Spleen (tissue), 11 donors: ENCODE measurements at regions not wholly inside any gene's neighbourhood (a gene's known extent, or its start where the extent isn't known, plus 50 kb on each side); places are given as distances from the start of the nearest gene placed in this dataset.

Experiments
- DNase-seq: peaks from one replicate; pipeline ENCODE4 v3.0.0-alpha.2; 2020
- H3K27ac ChIP-seq, 8 donors: fragments of 200-600 bp; sonication (generic) in 7 of 8; 1 replicate in 4 of 8; 2 replicates in 4 of 8; pipeline versions ENCODE4 v1.5.0 to v1.8.0; 2016 to 2021; ENCODE audit warnings: inconsistent platforms in 4 of 8, mild to moderate bottlenecking in 4 of 8, moderate library complexity in 1 of 8
- H3K27me3 ChIP-seq, 7 donors: fragments of 200-600 bp; sonication (generic) in 6 of 7; replicated peaks in 1 of 7; 1 replicate in 4 of 7; 2 replicates in 3 of 7; pipeline versions ENCODE4 v1.5.0 to v1.8.0; 2016 to 2021; ENCODE audit warnings: inconsistent platforms in 3 of 7, mild to moderate bottlenecking in 1 of 7
- H3K36me3 ChIP-seq, 6 donors: fragments of 200-600 bp; sonication (generic) in 5 of 6; 1 replicate in 4 of 6; 2 replicates in 2 of 6; pipeline versions ENCODE4 v1.5.0 to v1.8.0; 2016 to 2021; ENCODE audit warnings: inconsistent platforms in 2 of 6
- H3K4me1 ChIP-seq, 6 donors: fragments of 200-600 bp; sonication (generic) in 5 of 6; 1 replicate in 3 of 6; 2 replicates in 3 of 6; pipeline versions ENCODE4 v1.5.0 to v1.8.0; 2016 to 2021; ENCODE audit warnings: inconsistent platforms in 3 of 6
- H3K4me3 ChIP-seq, 8 donors: fragments of 200-600 bp; sonication (generic) in 7 of 8; 1 replicate in 4 of 8; 2 replicates in 4 of 8; pipeline versions ENCODE4 v1.5.0 to v1.8.0; 2016 to 2021; ENCODE audit warnings: inconsistent platforms in 4 of 8, mild to moderate bottlenecking in 4 of 8, moderate library complexity in 2 of 8
- H3K9me3 ChIP-seq, 8 donors: fragments of 200-600 bp; sonication (generic) in 7 of 8; 1 replicate in 4 of 8; 2 replicates in 4 of 8; pipeline versions ENCODE4 v1.5.0 to v1.8.0; 2016 to 2021; ENCODE audit warnings: inconsistent platforms in 4 of 8
- POLR2A ChIP-seq, 3 donors: fragments of 450-650 bp; IDR thresholded peaks; one replicate each; pipeline ENCODE4 v1.5.1; 2017; ENCODE audit warnings: antibody characterized with exemption in 3 of 3, mild to moderate bottlenecking in 1 of 3
- POLR2AphosphoS5 ChIP-seq, 3 donors: sonication (generic); formaldehyde crosslinking; IDR thresholded peaks; one replicate each; pipeline ENCODE4 v1.5.1; 2017; ENCODE audit warnings: antibody characterized with exemption in 3 of 3
- WGBS, 5 donors: extraction: QIAGEN DNeasy Blood & Tissue Kit in 3 of 5; methylation state at CpG; one replicate each; pipeline versions ENCODE4 v1.1.5 to v1.1.7; 2013 to 2018; 5-methylcytosine and 5-hydroxymethylcytosine counted together
- intact Hi-C: fragments of 100-400 bp; cut with DNase I; formaldehyde crosslinking; loops from one replicate; pipeline ENCODE4 v1.15.0; 2023; ENCODE audit warnings: low total_unique reads
- TF ChIP-seq, protein P1 (sequence below), 11 experiments: fragments of 200-600 bp in 7 of 11; fragments of 450-650 bp in 4 of 11; sonication (generic) in 4 of 11; IDR thresholded peaks in 8 of 11; conservative IDR thresholded peaks in 3 of 11; 1 replicate in 7 of 11; 2 replicates in 4 of 11; pipeline versions ENCODE4 v1.4.0 to v1.8.0; 2016 to 2021; ENCODE audit warnings: antibody characterized with exemption in 11 of 11, inconsistent platforms in 4 of 11, mild to moderate bottlenecking in 1 of 11
- donor health status: healthy with polysubstance abuse.
- donor health status: DM: no; HTN: no; CAD: no; lungs with moderate emphysema.
- donor health status: DM: no; HTN: no; CAD: no.
- donor health status: Bipolar disorder and iron deficiency.
- donor health status: healthy.
- donor health status: DM: no; HTN: no; CAD: no.
- donor health status: DM: yes; HTN: yes; CAD: no.

DNA sequence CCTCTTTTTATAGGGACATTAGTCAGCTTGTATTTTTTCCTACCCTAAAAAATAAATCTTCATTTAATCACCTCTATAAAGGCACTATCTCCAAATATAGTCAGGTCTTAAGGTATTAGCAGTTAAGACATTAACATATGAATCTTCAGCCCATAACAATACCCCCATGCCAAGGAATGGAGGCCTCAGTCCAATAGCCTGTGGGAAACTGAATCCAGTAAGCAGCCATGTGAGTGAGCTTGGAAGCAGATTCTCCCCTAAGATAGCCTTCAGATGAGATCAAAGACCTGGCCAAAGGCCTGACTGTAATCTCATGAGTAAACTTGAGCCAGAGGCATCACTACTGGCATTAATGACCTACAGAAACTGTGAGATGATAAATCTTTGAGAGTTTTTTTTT, 232.1 kb upstream of the SYT10 start:
- DNase-seq = no peak
- intact Hi-C loops = no loop called here
- Histone ChIP-seq H3K27ac (no peak overlapping the region), H3K4me1 (no peaks in the 10 kb centered on the region), H3K9me3 (peaks cover 0 to 4% (median 0%) of the 10 kb centered on the region in 8 donors), H3K4me3 (no peak overlapping the region), H3K36me3 (no peaks in the 10 kb centered on the region), H3K27me3 (no peaks in the 10 kb centered on the region)
- TF ChIP-seq POLR2A (IDR thresholded peaks at IDR 0.05) (no peak), POLR2AphosphoS5 (IDR thresholded peaks at IDR 0.05) (no peak)
- TF ChIP-seq, protein P1, sequence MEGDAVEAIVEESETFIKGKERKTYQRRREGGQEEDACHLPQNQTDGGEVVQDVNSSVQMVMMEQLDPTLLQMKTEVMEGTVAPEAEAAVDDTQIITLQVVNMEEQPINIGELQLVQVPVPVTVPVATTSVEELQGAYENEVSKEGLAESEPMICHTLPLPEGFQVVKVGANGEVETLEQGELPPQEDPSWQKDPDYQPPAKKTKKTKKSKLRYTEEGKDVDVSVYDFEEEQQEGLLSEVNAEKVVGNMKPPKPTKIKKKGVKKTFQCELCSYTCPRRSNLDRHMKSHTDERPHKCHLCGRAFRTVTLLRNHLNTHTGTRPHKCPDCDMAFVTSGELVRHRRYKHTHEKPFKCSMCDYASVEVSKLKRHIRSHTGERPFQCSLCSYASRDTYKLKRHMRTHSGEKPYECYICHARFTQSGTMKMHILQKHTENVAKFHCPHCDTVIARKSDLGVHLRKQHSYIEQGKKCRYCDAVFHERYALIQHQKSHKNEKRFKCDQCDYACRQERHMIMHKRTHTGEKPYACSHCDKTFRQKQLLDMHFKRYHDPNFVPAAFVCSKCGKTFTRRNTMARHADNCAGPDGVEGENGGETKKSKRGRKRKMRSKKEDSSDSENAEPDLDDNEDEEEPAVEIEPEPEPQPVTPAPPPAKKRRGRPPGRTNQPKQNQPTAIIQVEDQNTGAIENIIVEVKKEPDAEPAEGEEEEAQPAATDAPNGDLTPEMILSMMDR (IDR thresholded peaks at IDR 0.05 in 8 of 11, conservative IDR thresholded peaks at IDR 0.05 in 3 of 11) = no peak

- intact Hi-C loops = no loop called here
- Histone ChIP-seq H3K4me1 (no peaks in the 10 kb centered on the region), H3K27ac (no peak overlapping the region), H3K9me3 (peaks cover 0 to 4% (median 0%) of the 10 kb centered on the region in 8 donors), H3K4me3 (no peak overlapping the region), H3K27me3 (no peaks in the 10 kb centered on the region), H3K36me3 (no peaks in the 10 kb centered on the region)
- DNase-seq = no peak
- TF ChIP-seq POLR2AphosphoS5 (IDR thresholded peaks at IDR 0.05) = no peak
- TF ChIP-seq, protein P1 (IDR thresholded peaks at IDR 0.05 in 8 of 11, conservative IDR thresholded peaks at IDR 0.05 in 3 of 11) = no peak
- no peak for TF ChIP-seq POLR2A (IDR thresholded peaks at IDR 0.05)
- 72 to 78% (median 77%) methylated on average over 5 of the region's 5 CpGs for WGBS, 5 donors
These were observed 233.4 kb upstream of the SYT10 start for GRCh38 chr12:33672836-33673577.

DNA sequence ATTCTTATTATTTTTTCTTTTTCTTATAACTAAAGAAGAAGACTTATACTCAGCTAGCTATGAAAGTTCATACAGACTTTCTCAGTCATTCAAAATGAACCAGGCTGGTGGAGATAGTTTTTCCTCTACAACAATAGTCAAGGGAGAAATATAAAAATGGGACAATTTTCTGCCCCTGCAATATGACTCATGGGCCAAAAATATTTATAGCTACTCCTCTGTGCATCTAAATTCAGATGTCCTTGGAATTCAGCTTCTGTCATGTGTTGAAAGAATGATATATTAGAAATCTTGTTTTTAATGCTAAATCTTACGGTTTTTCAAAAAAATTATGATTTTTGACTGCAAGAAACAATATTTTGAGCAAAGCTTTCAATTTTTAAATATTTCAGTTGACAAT, 237.2 kb upstream of the SYT10 start:
- Histone ChIP-seq H3K4me3 (no peak overlapping the region), H3K4me1 (no peaks in the 10 kb centered on the region), H3K27me3 (no peaks in the 10 kb centered on the region), H3K27ac (no peak overlapping the region), H3K36me3 (no peaks in the 10 kb centered on the region), H3K9me3 (peaks cover 0 to 4% (median 0%) of the 10 kb centered on the region in 8 donors)
- TF ChIP-seq POLR2A (IDR thresholded peaks at IDR 0.05) (no peak), POLR2AphosphoS5 (IDR thresholded peaks at IDR 0.05) (no peak)
- TF ChIP-seq, protein P1 (IDR thresholded peaks at IDR 0.05 in 8 of 11, conservative IDR thresholded peaks at IDR 0.05 in 3 of 11) = no peak
- 76 to 90% (median 77%) methylated on average over 1 of the region's 1 CpG for WGBS, 5 donors
- intact Hi-C loops = no loop called here
- DNase-seq = no peak

GRCh38 chr12:33678221-33678964, 238.8 kb upstream of the SYT10 start:
- DNase-seq = no peak
- Histone ChIP-seq H3K36me3 (no peaks in the 10 kb centered on the region), H3K27ac (no peak overlapping the region), H3K4me3 (no peak overlapping the region), H3K27me3 (no peaks in the 10 kb centered on the region), H3K9me3 (no peaks in the 10 kb centered on the region), H3K4me1 (no peaks in the 10 kb centered on the region)
- WGBS, 5 donors = 76 to 87% (median 82%) methylated on average over 8 of the region's 8 CpGs
- TF ChIP-seq POLR2A (IDR thresholded peaks at IDR 0.05) (no peak), POLR2AphosphoS5 (IDR thresholded peaks at IDR 0.05) (no peak)
- TF ChIP-seq, protein P1 (IDR thresholded peaks at IDR 0.05 in 8 of 11, conservative IDR thresholded peaks at IDR 0.05 in 3 of 11) = no peak
- intact Hi-C loops = no loop called here
